ENCODE measurements at regions not wholly inside any gene's neighbourhood (a gene's known extent, or its start where the extent isn't known, plus 50 kb on each side); places are given as distances from the start of the nearest gene placed in this dataset.

DNA sequence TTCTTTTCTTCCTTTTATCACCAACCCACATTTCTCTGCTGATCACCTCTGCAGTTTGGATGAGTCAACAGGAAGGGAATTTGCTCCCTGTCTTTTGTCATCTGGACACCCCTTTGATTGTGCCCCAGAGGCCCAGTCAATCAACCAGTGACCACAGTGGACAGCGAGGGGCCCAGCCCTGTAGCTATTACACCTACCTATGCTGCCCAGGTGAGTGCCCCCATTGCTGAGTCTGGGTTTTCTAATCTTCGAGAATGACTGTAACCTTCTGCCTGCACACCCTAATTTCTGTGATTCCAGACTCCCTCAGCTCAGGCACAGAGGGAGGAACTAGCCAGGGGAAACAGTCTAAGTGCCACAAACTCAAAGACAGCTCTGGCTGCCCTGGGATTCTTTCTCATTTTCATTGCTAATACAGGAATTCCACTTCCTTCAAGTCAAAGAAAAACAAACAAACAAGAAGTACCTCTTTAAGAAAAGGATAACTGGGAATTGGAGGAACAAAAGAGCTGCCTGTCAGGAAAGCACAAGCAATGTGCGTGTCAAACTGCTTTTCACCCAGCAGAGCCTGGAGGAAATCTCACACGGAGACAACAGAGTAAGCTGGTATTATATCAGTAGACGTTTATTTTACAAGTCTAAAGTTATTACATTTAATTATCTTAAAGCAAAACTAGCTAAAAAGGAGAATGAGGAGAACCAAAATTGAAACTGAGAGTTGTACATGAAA, 311.1 kb downstream of the AJAP1 start:
- no peak for DNase-seq
- no peaks in the 10 kb centered on the region for H3K36me3 ChIP-seq (ENCODE audit: insufficient read depth, low read length)
- no peaks in the 10 kb centered on the region for H3K79me2 ChIP-seq (ENCODE audit: insufficient read depth, low read length)
- H3K27me3 ChIP-seq (ENCODE audit: insufficient read depth, low read length, poor library complexity) = no peaks in the 10 kb centered on the region
- no peak overlapping the region for H2AFZ ChIP-seq (ENCODE audit: low read depth, low read length)
- H3K4me1 ChIP-seq (ENCODE audit: insufficient read depth, low read length) = no peaks in the 10 kb centered on the region
- H3K9ac ChIP-seq (ENCODE audit: low read depth, low read length) = no peak overlapping the region
- ATAC-seq (ENCODE audit: insufficient read depth, low read depth) = no peak
- no peaks in the 10 kb centered on the region for H4K20me1 ChIP-seq (ENCODE audit: insufficient read depth, low read length)
- no peak overlapping the region for H3K4me3 ChIP-seq (ENCODE audit: low read depth in 1 of 2, low read length in 2 of 2)
- no peak overlapping the region for H3K4me2 ChIP-seq (ENCODE audit: insufficient read depth, low read length)
- no peak for TF ChIP-seq EZH2 (IDR thresholded peaks at IDR 0.05; ENCODE audit: borderline replicate concordance, low read depth, low read length, severe bottlenecking)
- TF ChIP-seq, protein P1, sequence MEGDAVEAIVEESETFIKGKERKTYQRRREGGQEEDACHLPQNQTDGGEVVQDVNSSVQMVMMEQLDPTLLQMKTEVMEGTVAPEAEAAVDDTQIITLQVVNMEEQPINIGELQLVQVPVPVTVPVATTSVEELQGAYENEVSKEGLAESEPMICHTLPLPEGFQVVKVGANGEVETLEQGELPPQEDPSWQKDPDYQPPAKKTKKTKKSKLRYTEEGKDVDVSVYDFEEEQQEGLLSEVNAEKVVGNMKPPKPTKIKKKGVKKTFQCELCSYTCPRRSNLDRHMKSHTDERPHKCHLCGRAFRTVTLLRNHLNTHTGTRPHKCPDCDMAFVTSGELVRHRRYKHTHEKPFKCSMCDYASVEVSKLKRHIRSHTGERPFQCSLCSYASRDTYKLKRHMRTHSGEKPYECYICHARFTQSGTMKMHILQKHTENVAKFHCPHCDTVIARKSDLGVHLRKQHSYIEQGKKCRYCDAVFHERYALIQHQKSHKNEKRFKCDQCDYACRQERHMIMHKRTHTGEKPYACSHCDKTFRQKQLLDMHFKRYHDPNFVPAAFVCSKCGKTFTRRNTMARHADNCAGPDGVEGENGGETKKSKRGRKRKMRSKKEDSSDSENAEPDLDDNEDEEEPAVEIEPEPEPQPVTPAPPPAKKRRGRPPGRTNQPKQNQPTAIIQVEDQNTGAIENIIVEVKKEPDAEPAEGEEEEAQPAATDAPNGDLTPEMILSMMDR (IDR thresholded peaks at IDR 0.05; ENCODE audit: borderline replicate concordance, extremely low read depth, low read length, poor library complexity, severe bottlenecking) = no peak
- H3K27ac ChIP-seq (ENCODE audit: low read length) = no peak overlapping the region
- no peaks in the 10 kb centered on the region for H3K9me3 ChIP-seq (ENCODE audit: insufficient read depth, low read length, severe bottlenecking)

- TF ChIP-seq, protein P1 (IDR thresholded peaks at IDR 0.05; ENCODE audit: borderline replicate concordance, extremely low read depth, low read length, poor library complexity, severe bottlenecking) = no peak
- TF ChIP-seq EZH2 (IDR thresholded peaks at IDR 0.05; ENCODE audit: borderline replicate concordance, low read depth, low read length, severe bottlenecking) = no peak
- no peak overlapping the region for H2AFZ ChIP-seq (ENCODE audit: low read depth, low read length)
- H3K27me3 ChIP-seq (ENCODE audit: insufficient read depth, low read length, poor library complexity) = no peaks in the 10 kb centered on the region
- no peak overlapping the region for H3K9ac ChIP-seq (ENCODE audit: low read depth, low read length)
- H3K4me1 ChIP-seq (ENCODE audit: insufficient read depth, low read length) = no peaks in the 10 kb centered on the region
- H3K36me3 ChIP-seq (ENCODE audit: insufficient read depth, low read length) = no peaks in the 10 kb centered on the region
- ATAC-seq (ENCODE audit: insufficient read depth, low read depth) (no peak), DNase-seq (no peak)
- no peak overlapping the region for H3K4me2 ChIP-seq (ENCODE audit: insufficient read depth, low read length)
- H3K9me3 ChIP-seq (ENCODE audit: insufficient read depth, low read length, severe bottlenecking) = no peaks in the 10 kb centered on the region
- no peaks in the 10 kb centered on the region for H4K20me1 ChIP-seq (ENCODE audit: insufficient read depth, low read length)
- H3K27ac ChIP-seq (ENCODE audit: low read length) = no peak overlapping the region
- no peak overlapping the region for H3K4me3 ChIP-seq (ENCODE audit: low read depth in 1 of 2, low read length in 2 of 2)
- H3K79me2 ChIP-seq (ENCODE audit: insufficient read depth, low read length) = no peaks in the 10 kb centered on the region
Measured at GRCh38 chr1:4964634-4965345, 310.4 kb downstream of the AJAP1 start.

GRCh38 chr1:4963251-4963650, 308.8 kb downstream of the AJAP1 start:
- no peaks in the 10 kb centered on the region for H3K9me3 ChIP-seq (ENCODE audit: insufficient read depth, low read length, severe bottlenecking)
- no peak overlapping the region for H3K4me3 ChIP-seq (ENCODE audit: low read depth in 1 of 2, low read length in 2 of 2)
- TF ChIP-seq, protein P1 (IDR thresholded peaks at IDR 0.05; ENCODE audit: borderline replicate concordance, extremely low read depth, low read length, poor library complexity, severe bottlenecking) = no peak
- TF ChIP-seq EZH2 (IDR thresholded peaks at IDR 0.05; ENCODE audit: borderline replicate concordance, low read depth, low read length, severe bottlenecking) = no peak
- H3K4me2 ChIP-seq (ENCODE audit: insufficient read depth, low read length) = no peak overlapping the region
- no peaks in the 10 kb centered on the region for H3K4me1 ChIP-seq (ENCODE audit: insufficient read depth, low read length)
- H3K79me2 ChIP-seq (ENCODE audit: insufficient read depth, low read length) = no peaks in the 10 kb centered on the region
- H2AFZ ChIP-seq (ENCODE audit: low read depth, low read length) = no peak overlapping the region
- ATAC-seq (ENCODE audit: insufficient read depth, low read depth) = no peak
- no peaks in the 10 kb centered on the region for H3K36me3 ChIP-seq (ENCODE audit: insufficient read depth, low read length)
- H3K27me3 ChIP-seq (ENCODE audit: insufficient read depth, low read length, poor library complexity) = no peaks in the 10 kb centered on the region
- no peaks in the 10 kb centered on the region for H4K20me1 ChIP-seq (ENCODE audit: insufficient read depth, low read length)
- no peak for DNase-seq
- no peak overlapping the region for H3K9ac ChIP-seq (ENCODE audit: low read depth, low read length)
- H3K27ac ChIP-seq (ENCODE audit: low read length) = no peak overlapping the region
